CD14-positive monocyte (primary cell): ENCODE measurements at regions not wholly inside any gene's neighbourhood (a gene's known extent, or its start where the extent isn't known, plus 50 kb on each side); places are given as distances from the start of the nearest gene placed in this dataset.

ENCODE experiments used
- DNase-seq, 3 donors: peaks; one replicate each; pipeline ENCODE4 v3.0.0-alpha.2; 2011 to 2022
- H2AFZ ChIP-seq: 2 replicates; pipeline ENCODE4 v1.6.0; 2012; ENCODE audit warnings: mild to moderate bottlenecking, low read depth, low read length, inconsistent platforms; ENCODE audit not compliant: insufficient read depth, poor library complexity, severe bottlenecking
- H3K27ac ChIP-seq, 2 donors: 1 replicate in 1 of 2; 2 replicates in 1 of 2; pipeline ENCODE4 v1.5.1; 2012 to 2013; ENCODE audit warnings: low read length in 2 of 2, control low read depth in 1 of 2, inconsistent platforms in 1 of 2, low read depth in 1 of 2, mild to moderate bottlenecking in 1 of 2
- H3K27me3 ChIP-seq, 2 donors: one replicate each; pipeline versions ENCODE4 v1.6.0 to v1.6.1; 2011 to 2013; ENCODE audit warnings: low read length in 2 of 2; ENCODE audit not compliant: control insufficient read depth in 2 of 2, insufficient read depth in 2 of 2
- H3K36me3 ChIP-seq, 2 donors: replicated peaks in 1 of 2; 1 replicate in 1 of 2; 2 replicates in 1 of 2; pipeline versions ENCODE4 v1.5.1 to v1.6.1; 2012 to 2013; ENCODE audit warnings: low read length in 2 of 2, control low read depth in 1 of 2, inconsistent platforms in 1 of 2, mild to moderate bottlenecking in 1 of 2; ENCODE audit not compliant: insufficient read depth in 2 of 2, control insufficient read depth in 1 of 2
- H3K4me1 ChIP-seq, 2 donors: 1 replicate in 1 of 2; 2 replicates in 1 of 2; pipeline versions ENCODE4 v1.5.1 to v1.6.1; 2012 to 2013; ENCODE audit warnings: low read length in 2 of 2, control low read depth in 1 of 2, inconsistent platforms in 1 of 2, mild to moderate bottlenecking in 1 of 2, moderate library complexity in 1 of 2; ENCODE audit not compliant: insufficient read depth in 2 of 2, control insufficient read depth in 1 of 2
- H3K4me2 ChIP-seq: replicated peaks from 2 replicates; pipeline ENCODE3; 2012; ENCODE audit warnings: low read length, moderate library complexity, mild to moderate bottlenecking; ENCODE audit not compliant: poor library complexity, severe bottlenecking; ENCODE audit errors: extremely low read depth
- H3K4me3 ChIP-seq, 3 experiments: fragments of 200-600 bp in 1 of 3; sonication (generic) in 1 of 3; replicated peaks in 1 of 3; 1 replicate in 2 of 3; 2 replicates in 1 of 3; pipeline ENCODE4 v1.5.1; 2011 to 2013; ENCODE audit warnings: low read length in 3 of 3, mild to moderate bottlenecking in 3 of 3, control low read depth in 2 of 3, low read depth in 2 of 3, inconsistent platforms in 1 of 3, moderate library complexity in 1 of 3
- H3K79me2 ChIP-seq: 2 replicates; pipeline ENCODE4 v1.6.0; 2012; ENCODE audit warnings: mild to moderate bottlenecking, control low read depth, inconsistent platforms, low read length, moderate library complexity; ENCODE audit not compliant: insufficient read depth
- H3K9ac ChIP-seq: 2 replicates; pipeline ENCODE4 v1.6.0; 2017; ENCODE audit warnings: low read length, mild to moderate bottlenecking; ENCODE audit not compliant: insufficient read depth, poor library complexity, severe bottlenecking
- H3K9me3 ChIP-seq, 2 donors: replicated peaks in 1 of 2; 1 replicate in 1 of 2; 2 replicates in 1 of 2; pipeline versions ENCODE4 v1.5.1 to v1.6.1; 2012 to 2013; ENCODE audit warnings: low read length in 2 of 2, control low read depth in 1 of 2; ENCODE audit not compliant: control insufficient read depth in 1 of 2, insufficient read depth in 1 of 2
- H4K20me1 ChIP-seq: 2 replicates; pipeline ENCODE4 v1.6.0; 2012; ENCODE audit warnings: mild to moderate bottlenecking, low read length, control low read depth, moderate library complexity; ENCODE audit not compliant: insufficient read depth
- H3K27ac Mint-ChIP-seq, 7 donors: one replicate each; pipeline ENCODE4 v1.8.0; 2020; ENCODE audit warnings: mild to moderate bottlenecking in 7 of 7, mixed read lengths in 7 of 7, moderate library complexity in 6 of 7, inconsistent platforms in 2 of 7
- H3K27me3 Mint-ChIP-seq, 3 donors: one replicate each; pipeline ENCODE4 v1.8.0; 2021 to 2022; ENCODE audit warnings: low read depth in 3 of 3, mild to moderate bottlenecking in 3 of 3, mixed read lengths in 3 of 3, moderate library complexity in 3 of 3, inconsistent platforms in 1 of 3
- H3K36me3 Mint-ChIP-seq, 2 donors: one replicate each; pipeline ENCODE4 v1.8.0; 2020; ENCODE audit warnings: mixed read lengths in 2 of 2, inconsistent platforms in 1 of 2, mild to moderate bottlenecking in 1 of 2
- H3K4me1 Mint-ChIP-seq: one replicate; pipeline ENCODE4 v1.8.0; 2020; ENCODE audit warnings: mild to moderate bottlenecking, mixed read lengths
- H3K4me3 Mint-ChIP-seq, 2 donors: one replicate each; pipeline ENCODE4 v1.8.0; 2020; ENCODE audit warnings: mild to moderate bottlenecking in 2 of 2, mixed read lengths in 2 of 2, moderate library complexity in 1 of 2
- H3K9me3 Mint-ChIP-seq, 7 donors: one replicate each; pipeline ENCODE4 v1.8.0; 2020 to 2022; ENCODE audit warnings: mixed read lengths in 7 of 7, mild to moderate bottlenecking in 6 of 7, moderate library complexity in 6 of 7, inconsistent platforms in 2 of 7
- WGBS: methylation state at CpG from one replicate; pipeline ENCODE4 v1.1.5; 2013; ENCODE audit warnings: missing lambda C conversion rate; ENCODE audit not compliant: insufficient coverage; 5-methylcytosine and 5-hydroxymethylcytosine counted together
- intact Hi-C, 2 donors: fragments of 100-400 bp; cut with micrococcal nuclease; formaldehyde crosslinking; loops; one replicate each; pipeline versions ENCODE4 v1.15.0 to v1.15.1; 2023
- TF ChIP-seq, protein P1 (sequence below): fragments of 200-600 bp; IDR thresholded peaks from one replicate; pipeline ENCODE4 v1.8.0; 2022; ENCODE audit warnings: antibody characterized with exemption, mild to moderate bottlenecking

DNA sequence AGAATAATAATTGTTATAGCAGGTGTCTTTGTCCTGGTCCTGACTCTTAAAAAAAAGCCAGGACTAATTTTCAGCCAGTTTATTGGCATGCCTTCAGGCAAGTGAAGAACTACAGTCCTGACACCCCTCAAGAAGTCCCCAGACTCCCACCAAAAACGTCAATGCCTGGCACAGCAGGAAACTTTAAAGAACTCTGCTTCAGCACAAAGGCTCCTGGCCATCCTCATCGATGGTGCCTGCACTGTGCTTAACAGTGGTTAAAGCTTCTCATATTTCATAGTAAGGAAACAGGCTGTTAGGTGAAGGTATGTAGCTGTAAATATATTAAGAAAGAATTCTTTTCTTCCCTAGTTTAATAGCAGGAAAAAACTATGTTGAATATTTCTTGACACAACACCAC, 280.1 kb upstream of the PUM3 start:
- Histone ChIP-seq H2AFZ (peak overlapping the region; percentile 1), H3K9ac (no peak overlapping the region), H3K9me3 (no peaks in the 10 kb centered on the region), H3K27me3 (no peaks in the 10 kb centered on the region), H3K4me3 (no peak overlapping the region), H4K20me1 (no peaks in the 10 kb centered on the region), H3K27ac (no peak overlapping the region), H3K4me2 (no peak overlapping the region), H3K4me1 (peaks cover 15 to 17% of the 10 kb centered on the region in 2 donors), H3K79me2 (no peaks in the 10 kb centered on the region), H3K36me3 (no peaks in the 10 kb centered on the region)
- intact Hi-C loops, result no loop called here
- TF ChIP-seq, protein P1, sequence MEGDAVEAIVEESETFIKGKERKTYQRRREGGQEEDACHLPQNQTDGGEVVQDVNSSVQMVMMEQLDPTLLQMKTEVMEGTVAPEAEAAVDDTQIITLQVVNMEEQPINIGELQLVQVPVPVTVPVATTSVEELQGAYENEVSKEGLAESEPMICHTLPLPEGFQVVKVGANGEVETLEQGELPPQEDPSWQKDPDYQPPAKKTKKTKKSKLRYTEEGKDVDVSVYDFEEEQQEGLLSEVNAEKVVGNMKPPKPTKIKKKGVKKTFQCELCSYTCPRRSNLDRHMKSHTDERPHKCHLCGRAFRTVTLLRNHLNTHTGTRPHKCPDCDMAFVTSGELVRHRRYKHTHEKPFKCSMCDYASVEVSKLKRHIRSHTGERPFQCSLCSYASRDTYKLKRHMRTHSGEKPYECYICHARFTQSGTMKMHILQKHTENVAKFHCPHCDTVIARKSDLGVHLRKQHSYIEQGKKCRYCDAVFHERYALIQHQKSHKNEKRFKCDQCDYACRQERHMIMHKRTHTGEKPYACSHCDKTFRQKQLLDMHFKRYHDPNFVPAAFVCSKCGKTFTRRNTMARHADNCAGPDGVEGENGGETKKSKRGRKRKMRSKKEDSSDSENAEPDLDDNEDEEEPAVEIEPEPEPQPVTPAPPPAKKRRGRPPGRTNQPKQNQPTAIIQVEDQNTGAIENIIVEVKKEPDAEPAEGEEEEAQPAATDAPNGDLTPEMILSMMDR, result no peak
- DNase-seq, result no peak
- no peak overlapping the region for H3K4me3 Mint-ChIP-seq
- H3K4me1 Mint-ChIP-seq, result peaks cover 23% of the 10 kb centered on the region
- no peaks in the 10 kb centered on the region for H3K36me3 Mint-ChIP-seq
- H3K27me3 Mint-ChIP-seq, result no peaks in the 10 kb centered on the region
- peak overlapping the region in 1 of 7 donors; percentile 15 for H3K27ac Mint-ChIP-seq
- WGBS, result 0% methylated on average over 1 of the region's 2 CpGs
- no peaks in the 10 kb centered on the region for H3K9me3 Mint-ChIP-seq

- H2AFZ ChIP-seq, result no peak overlapping the region
- intact Hi-C loops, result no loop called here
- H3K9ac ChIP-seq, result no peak overlapping the region
- Mint-ChIP-seq H3K9me3 (peaks cover 0 to 8% (median 5%) of the 10 kb centered on the region in 7 donors), H3K27ac (no peak overlapping the region), H3K27me3 (no peaks in the 10 kb centered on the region), H3K4me3 (no peak overlapping the region), H3K4me1 (peaks cover 9% of the 10 kb centered on the region), H3K36me3 (no peaks in the 10 kb centered on the region)
- H3K4me3 ChIP-seq, result no peak overlapping the region
- H3K4me2 ChIP-seq, result no peak overlapping the region
- no peaks in the 10 kb centered on the region for H3K4me1 ChIP-seq
- H3K36me3 ChIP-seq, result no peaks in the 10 kb centered on the region
- no peaks in the 10 kb centered on the region for H4K20me1 ChIP-seq
- no peak overlapping the region for H3K27ac ChIP-seq
- no peaks in the 10 kb centered on the region for H3K27me3 ChIP-seq
- TF ChIP-seq, protein P1, result no peak
- H3K79me2 ChIP-seq, result no peaks in the 10 kb centered on the region
- no peak for DNase-seq
- H3K9me3 ChIP-seq, result no peaks in the 10 kb centered on the region
Observed at GRCh38 chr9:3118081-3118480, 274.2 kb upstream of the PUM3 start.
